ENCODE measurements at regions not wholly inside any gene's neighbourhood (a gene's known extent, or its start where the extent isn't known, plus 50 kb on each side); places are given as distances from the start of the nearest gene placed in this dataset.
A peak's percentile ranks its signal among the peaks of the same experiment; 100 is the strongest.

- peak; percentile 58 for DNase-seq (ENCODE audit: low spot score)
- no peak for TF ChIP-seq CTCF (IDR thresholded peaks at IDR 0.05; ENCODE audit: borderline replicate concordance, control extremely low read depth, extremely low read depth, insufficient read depth, missing control alignments)
- in situ Hi-C loops (cut with MboI; ENCODE audit: low sequenced_read_pairs, unreplicated experiment) = loop anchor here (10.0 kb wide), 1 partner anchor 67 kb away; the partner anchor contains the start of gene STK17B
Measured at GRCh38 chr2:196242131-196242620, 70.8 kb upstream of the STK17B start.

- no peak for DNase-seq (ENCODE audit: low spot score)
- in situ Hi-C loops (cut with MboI; ENCODE audit: low sequenced_read_pairs, unreplicated experiment) = loop anchor here (10.0 kb wide), 1 partner anchor 70 kb away; the partner anchor contains the start of gene STK17B
- TF ChIP-seq CTCF (IDR thresholded peaks at IDR 0.05; ENCODE audit: borderline replicate concordance, control extremely low read depth, extremely low read depth, insufficient read depth, missing control alignments) = no peak
Measured at GRCh38 chr2:196244516-196244915, 73.1 kb upstream of the STK17B start.

DNA sequence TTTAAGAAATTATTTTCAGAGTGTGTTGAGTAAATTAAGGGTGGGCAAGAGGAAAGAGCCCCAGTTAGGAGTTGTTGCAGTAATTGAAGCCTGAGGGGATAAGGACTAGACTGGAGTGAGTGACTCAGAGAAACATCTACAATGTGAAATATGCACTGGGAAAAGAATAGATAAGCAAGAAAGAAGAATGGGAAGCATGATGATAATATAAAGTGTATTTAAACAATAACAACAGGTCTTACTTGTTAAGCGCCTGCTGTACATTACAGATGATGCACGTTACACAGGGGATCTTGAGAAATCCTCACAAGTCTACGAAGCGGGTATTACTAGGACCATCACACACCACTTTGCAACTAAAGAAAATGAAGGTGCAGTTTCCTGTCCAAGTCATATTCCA is 73.6 kb upstream of the STK17B start:
- no peak for TF ChIP-seq CTCF (IDR thresholded peaks at IDR 0.05; ENCODE audit: borderline replicate concordance, control extremely low read depth, extremely low read depth, insufficient read depth, missing control alignments)
- in situ Hi-C loops (cut with MboI; ENCODE audit: low sequenced_read_pairs, unreplicated experiment) = loop anchor here (10.0 kb wide), 1 partner anchor 70 kb away; the partner anchor contains the start of gene STK17B
- DNase-seq (ENCODE audit: low spot score) = no peak

DNA sequence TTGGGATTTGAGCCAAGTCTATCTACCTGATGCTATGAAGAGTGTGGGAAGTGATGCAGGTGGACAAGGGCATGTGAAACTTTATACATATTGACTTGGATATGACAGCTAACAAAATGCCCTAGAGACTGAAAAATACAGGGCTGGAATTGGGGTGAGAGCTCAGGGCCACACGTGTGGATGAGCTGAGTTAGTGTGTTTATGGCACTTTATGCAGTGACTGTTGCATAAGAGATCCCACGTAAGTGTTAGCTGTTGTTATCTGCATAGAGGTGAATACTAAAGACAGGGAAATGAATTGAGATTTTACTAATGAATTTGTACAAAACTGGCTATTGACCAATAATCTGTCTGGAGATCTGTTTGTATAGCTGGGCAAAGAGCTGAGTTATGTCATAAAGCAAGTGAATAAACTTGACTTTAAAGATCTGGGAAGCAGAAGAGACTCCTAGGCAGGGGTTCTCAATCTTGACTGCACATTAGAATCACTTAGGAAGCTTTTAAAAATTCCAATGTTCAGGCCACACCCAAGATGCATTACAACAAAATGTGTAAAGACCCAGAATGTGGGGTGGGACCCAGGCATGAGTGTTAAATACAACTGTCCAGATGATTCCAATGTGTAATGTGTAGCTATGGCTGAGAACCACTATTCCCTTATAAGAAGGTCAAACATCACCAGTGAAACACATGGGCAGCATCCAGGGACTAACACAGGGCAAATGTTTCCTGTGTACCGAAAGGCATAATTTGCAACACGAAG is 74.2 kb upstream of the STK17B start:
- DNase-seq (ENCODE audit: low spot score) = no peak
- in situ Hi-C loops (cut with MboI; ENCODE audit: low sequenced_read_pairs, unreplicated experiment) = loop anchor here (10.0 kb wide), 1 partner anchor 71 kb away; the partner anchor contains the start of gene STK17B
- no peak for TF ChIP-seq CTCF (IDR thresholded peaks at IDR 0.05; ENCODE audit: borderline replicate concordance, control extremely low read depth, extremely low read depth, insufficient read depth, missing control alignments)

- in situ Hi-C loops (cut with MboI; ENCODE audit: low sequenced_read_pairs, unreplicated experiment) = loop anchor here (10.0 kb wide), 1 partner anchor 73 kb away; the partner anchor contains the start of gene STK17B
- no peak for DNase-seq (ENCODE audit: low spot score)
- no peak for TF ChIP-seq CTCF (IDR thresholded peaks at IDR 0.05; ENCODE audit: borderline replicate concordance, control extremely low read depth, extremely low read depth, insufficient read depth, missing control alignments)
Measured at GRCh38 chr2:196247114-196247975, 76.0 kb upstream of the STK17B start.

GRCh38 chr2:196247976-196248280 is 76.5 kb upstream of the STK17B start:
- no peak for DNase-seq (ENCODE audit: low spot score)
- no peak for TF ChIP-seq CTCF (IDR thresholded peaks at IDR 0.05; ENCODE audit: borderline replicate concordance, control extremely low read depth, extremely low read depth, insufficient read depth, missing control alignments)
- in situ Hi-C loops (cut with MboI; ENCODE audit: low sequenced_read_pairs, unreplicated experiment) = loop anchor here (10.0 kb wide), 1 partner anchor 73 kb away; the partner anchor contains the start of gene STK17B

Measured in GM13976 (cell line).